ENCODE measurements at regions not wholly inside any gene's neighbourhood (a gene's known extent, or its start where the extent isn't known, plus 50 kb on each side); places are given as distances from the start of the nearest gene placed in this dataset.

- Histone ChIP-seq H3K9ac (ENCODE audit: low read depth, low read length) (peak overlapping the region; percentile 32; the same call in 1 of the 2 replicates), H3K4me2 (ENCODE audit: low read depth, low read length) (peak overlapping the region; percentile 18; the same call in 1 of the 2 replicates), H3K23ac (ENCODE audit: low read depth, low read length) (peak overlapping the region; percentile 88), H3K18ac (ENCODE audit: low read depth, low read length) (peak overlapping the region; percentile 99), H3K56ac (ENCODE audit: extremely low read depth, insufficient read depth, low read length) (peak overlapping the region; percentile 92), H3K27me3 (ENCODE audit: control insufficient read depth, insufficient read depth, low read length) (no peaks in the 10 kb centered on the region), H2BK5ac (ENCODE audit: low read depth, low read length, poor library complexity, severe bottlenecking) (peak overlapping the region; percentile 92), H3K9me1 (ENCODE audit: insufficient read depth, low read length) (peaks cover 34% of the 10 kb centered on the region), H4K8ac (ENCODE audit: low read depth in 2 of 2, low read length in 2 of 2) (peak overlapping the region; percentile 51 to 86), H2AFZ (replicated peaks; ENCODE audit: low read length, poor library complexity) (no peak overlapping the region), H2BK120ac (ENCODE audit: low read depth, low read length) (peak overlapping the region; percentile 97), H3K14ac (replicated peaks; ENCODE audit: low read depth, low read length) (peak overlapping the region; percentile 51), H2BK20ac (ENCODE audit: low read depth, low read length) (peak overlapping the region; percentile 92), H3K4me3 (ENCODE audit: insufficient read depth, low read depth, low read length) (no peak overlapping the region), H4K91ac (ENCODE audit: insufficient read depth, low read depth, low read length) (peak overlapping the region; percentile 91), H4K5ac (ENCODE audit: low read depth, low read length) (peak overlapping the region; percentile 96), H4K20me1 (ENCODE audit: insufficient read depth, low read length) (0 out of 2 replicates have a peak, but pooled peaks cover 3% of the 10 kb centered on the region), H3K4me1 (ENCODE audit: control insufficient read depth, insufficient read depth, low read length) (peaks cover 61% of the 10 kb centered on the region), H2BK15ac (ENCODE audit: low read depth, low read length) (peak overlapping the region; percentile 48; the same call in 2 of the 3 replicates), H3K4ac (ENCODE audit: low read depth, low read length) (peak overlapping the region; percentile 92), H3K79me1 (ENCODE audit: low read depth in 1 of 2, low read length in 2 of 2) (no peaks in the 10 kb centered on the region), H2AK9ac (replicated peaks; ENCODE audit: low read depth, low read length, poor library complexity) (peak overlapping the region; percentile 4), H2AK5ac (ENCODE audit: low read depth, low read length) (peak overlapping the region; percentile 92), H3K36me3 (ENCODE audit: control insufficient read depth, insufficient read depth, low read length) (no peaks in the 10 kb centered on the region), H3K27ac (ENCODE audit: insufficient read depth, low read length) (peak overlapping the region; percentile 97), H3K9me3 (ENCODE audit: control insufficient read depth, insufficient read depth, low read length) (no peaks in the 10 kb centered on the region)
- intact Hi-C loops (cut with micrococcal nuclease): loop anchor here (2.0 to 10.0 kb wide), 5 partner anchors 22 to 1008 kb away; partner anchors contain the start of gene CDH11
- DNase-seq: peak; percentile 70
- ATAC-seq (ENCODE audit: low read depth): 0 out of 2 replicates have a peak, but pooled peaks have one; percentile 2
- in situ Hi-C loops (cut with MboI; ENCODE audit: low sequenced_read_pairs): no loop called here
- ChIA-PET POLR2A (ENCODE audit: unreplicated experiment) (interaction anchor here (0.7 to 0.8 kb wide), 3 partner anchors 10 to 58 kb away, joined by 3 read pairs; no protein-coding TSS in a partner anchor), CTCF (interaction anchor here (0.8 kb wide), 1 partner anchor 16 kb away, joined by 3 read pairs; no protein-coding TSS in a partner anchor)
- WGBS, 2 experiments (ENCODE audit: extremely low coverage in 2 of 2, insufficient read length in 1 of 2): 50% methylated on average over 2 of the region's 5 CpGs; no CpG with 5 or more reads in 1 of the 2 experiments
- no TSS peak for BruUV-seq (replicated peaks)
- TF ChIP-seq CEBPB (IDR thresholded peaks at IDR 0.05; ENCODE audit: low read depth, low read length) (peak; percentile 52), CHD1 (IDR thresholded peaks at IDR 0.05; ENCODE audit: low read depth, low read length) (no peak), NFE2L2 (IDR thresholded peaks at IDR 0.05; ENCODE audit: low read depth, low read length) (peak; percentile 51; the same call in 1 of the 2 replicates), BHLHE40 (IDR thresholded peaks at IDR 0.05; ENCODE audit: low read depth, low read length) (peak; percentile 24; the same call in 1 of the 2 replicates), FOS (IDR thresholded peaks at IDR 0.05; ENCODE audit: low read depth, low read length) (peak; percentile 85)
- dilution Hi-C loops (cut with HindIII; ENCODE audit: low sequenced_read_pairs, unreplicated experiment): no loop called here
Measured at GRCh38 chr16:66131156-66131807, 235.2 kb upstream of the CDH5 start.
